GM12801 (cell line): ENCODE measurements at regions not wholly inside any gene's neighbourhood (a gene's known extent, or its start where the extent isn't known, plus 50 kb on each side); places are given as distances from the start of the nearest gene placed in this dataset.

Experiments used
- CTCF ChIP-seq: IDR thresholded peaks from one replicate; pipeline ENCODE4 v1.5.1; 2011; ENCODE audit warnings: control low read depth; ENCODE audit not compliant: insufficient read length; ENCODE audit errors: extremely low read depth

GRCh38 chr19:30690935-30691818 lies 319.0 kb downstream of the ZNF536 start:
- no peak for TF ChIP-seq CTCF

DNA sequence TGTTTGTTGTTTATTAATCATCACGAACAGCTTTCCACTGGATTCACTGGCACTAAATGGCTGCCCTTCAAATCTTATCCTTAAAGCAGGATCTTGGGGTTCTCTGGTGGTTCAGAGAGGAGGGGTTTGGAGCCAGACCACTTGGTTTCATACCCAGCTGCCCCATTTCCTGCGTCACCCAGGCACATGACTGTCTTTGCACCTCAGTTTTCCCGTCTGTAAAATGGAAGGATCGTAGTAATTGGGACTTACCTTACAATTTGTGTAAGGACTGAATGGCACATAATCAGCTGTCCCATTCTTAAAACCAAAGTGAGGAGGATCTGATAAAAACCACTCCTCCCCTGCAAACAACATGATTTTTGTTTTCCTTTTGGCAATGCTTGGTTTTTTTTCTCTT lies 318.3 kb downstream of the ZNF536 start:
- TF ChIP-seq CTCF, result no peak

GRCh38 chr19:30689474-30689873 lies 317.3 kb downstream of the ZNF536 start:
- no peak for TF ChIP-seq CTCF

GRCh38 chr19:30688696-30689095 lies 316.5 kb downstream of the ZNF536 start:
- TF ChIP-seq CTCF, result no peak

DNA sequence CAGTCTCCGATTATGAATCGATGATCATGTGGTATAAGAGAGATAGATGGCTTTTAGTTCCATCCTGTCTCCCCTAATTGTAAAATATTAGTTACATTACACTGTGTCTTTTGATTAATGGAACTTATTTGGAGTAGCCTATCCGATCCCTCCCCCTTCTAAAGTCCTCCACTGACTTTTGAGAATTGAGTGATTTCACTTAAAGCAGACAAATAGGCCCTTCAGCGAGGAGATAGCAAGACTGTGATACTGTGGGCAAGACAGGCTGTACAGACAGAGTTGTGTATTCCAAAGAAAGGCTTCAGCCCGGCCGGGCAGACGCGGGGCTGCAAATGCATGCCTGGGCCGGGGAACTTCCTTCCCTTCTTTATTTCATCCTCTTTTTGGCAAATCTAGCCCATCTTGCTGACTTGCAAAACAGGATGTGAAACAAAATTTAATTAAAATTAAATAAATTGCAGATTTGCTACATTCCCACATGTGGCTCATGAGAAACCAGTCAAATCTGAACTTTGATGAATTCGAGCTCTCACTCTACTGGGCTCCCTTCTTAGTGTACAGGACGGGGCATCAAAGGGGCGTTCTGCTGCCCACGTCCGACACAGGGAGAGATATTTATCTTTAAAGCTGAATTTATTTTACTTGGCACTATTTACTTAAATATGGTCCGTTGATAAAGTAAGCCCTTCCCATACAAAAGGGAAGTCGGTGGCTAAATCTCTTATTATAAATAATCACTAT lies 314.8 kb downstream of the ZNF536 start:
- no peak for TF ChIP-seq CTCF

DNA sequence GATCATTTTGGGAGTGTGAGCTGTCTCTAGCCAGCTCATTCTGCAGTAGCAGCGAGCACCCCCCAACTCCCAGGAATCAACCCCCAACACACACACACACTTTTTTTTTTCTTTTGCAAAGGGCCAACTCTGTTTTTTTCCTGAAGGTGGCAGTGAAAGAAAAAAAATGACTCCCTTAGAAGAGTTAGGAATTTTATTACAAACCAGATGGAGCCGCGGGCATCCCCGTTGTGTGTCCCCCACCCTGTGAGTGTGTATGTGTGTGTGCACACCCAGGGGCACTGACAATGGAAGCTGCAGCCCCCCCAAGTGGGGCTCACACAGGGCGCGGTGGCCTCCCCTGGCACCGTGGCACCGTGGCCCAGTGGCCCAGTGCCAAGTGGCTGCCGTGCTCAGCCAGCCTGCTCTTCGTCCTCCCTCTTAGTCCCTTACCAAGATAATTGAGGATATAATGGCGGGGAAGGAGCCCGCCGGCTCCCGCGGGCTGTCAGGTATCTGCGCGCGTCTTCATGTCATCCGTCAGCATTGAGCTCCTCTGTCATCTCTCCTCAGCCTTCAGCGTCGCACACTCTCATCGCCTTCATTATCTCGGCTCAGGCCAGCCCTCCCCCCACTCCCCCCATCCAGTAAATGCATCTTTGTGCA lies 314.1 kb downstream of the ZNF536 start:
- TF ChIP-seq CTCF, result no peak

- no peak for TF ChIP-seq CTCF
These were observed 313.3 kb downstream of the ZNF536 start for GRCh38 chr19:30685426-30686000.
